Superior temporal gyrus (tissue), 1 donor: ENCODE measurements at regions not wholly inside any gene's neighbourhood (a gene's known extent, or its start where the extent isn't known, plus 50 kb on each side); places are given as distances from the start of the nearest gene placed in this dataset.

ENCODE experiments used
- DNase-seq: peaks from one replicate; pipeline ENCODE4 v3.0.0-alpha.2; 2016; ENCODE audit errors: extremely low spot score

- DNase-seq: no peak
These were observed 183.4 kb upstream of the FN1 start for GRCh38 chr2:215619022-215619958.

GRCh38 chr2:215618145-215618544, 182.3 kb upstream of the FN1 start:
- no peak for DNase-seq

- no peak for DNase-seq
These were observed 181.4 kb upstream of the FN1 start for GRCh38 chr2:215617060-215617824.

- DNase-seq: no peak
These were observed 179.9 kb upstream of the FN1 start for GRCh38 chr2:215615803-215616174.

GRCh38 chr2:215615067-215615802, 179.4 kb upstream of the FN1 start:
- no peak for DNase-seq

- DNase-seq: no peak
These were observed 178.4 kb upstream of the FN1 start for GRCh38 chr2:215614296-215614695.

- DNase-seq: no peak
These were observed 178.0 kb upstream of the FN1 start for GRCh38 chr2:215613888-215614287.

GRCh38 chr2:215613280-215613679, 177.4 kb upstream of the FN1 start:
- DNase-seq: no peak

- DNase-seq: no peak
These were observed 176.9 kb upstream of the FN1 start for GRCh38 chr2:215612786-215613185.

- DNase-seq: no peak
These were observed 175.9 kb upstream of the FN1 start for GRCh38 chr2:215611609-215612386.

- no peak for DNase-seq
These were observed 173.5 kb upstream of the FN1 start for GRCh38 chr2:215609089-215610032.

GRCh38 chr2:215607766-215608165, 171.9 kb upstream of the FN1 start:
- no peak for DNase-seq

- no peak for DNase-seq
These were observed 170.4 kb upstream of the FN1 start for GRCh38 chr2:215606219-215606618.

- no peak for DNase-seq
These were observed 169.3 kb upstream of the FN1 start for GRCh38 chr2:215605214-215605613.

- no peak for DNase-seq
These were observed 168.7 kb upstream of the FN1 start for GRCh38 chr2:215604606-215605005.

GRCh38 chr2:215603440-215603839, 167.6 kb upstream of the FN1 start:
- DNase-seq: no peak

- DNase-seq: no peak
These were observed 167.1 kb upstream of the FN1 start for GRCh38 chr2:215602997-215603396.

GRCh38 chr2:215601990-215602721, 166.3 kb upstream of the FN1 start:
- DNase-seq: no peak

GRCh38 chr2:215601526-215601925, 165.7 kb upstream of the FN1 start:
- no peak for DNase-seq
